HT-29 (cell line): ENCODE measurements at regions not wholly inside any gene's neighbourhood (a gene's known extent, or its start where the extent isn't known, plus 50 kb on each side); places are given as distances from the start of the nearest gene placed in this dataset.
"Not testable (repeated sequence)": the region's sequence is repeated elsewhere in the genome, so short reads cannot be mapped to it uniquely, and the experiment has no call there.

Experiments used
- DNase-seq: peaks from one replicate; pipeline ENCODE4 v3.0.0-alpha.2; 2015; ENCODE audit warnings: low spot score

- no peak for DNase-seq
Observed at GRCh38 chr13:26483546-26483945, 73.9 kb upstream of the WASF3 start.

DNA sequence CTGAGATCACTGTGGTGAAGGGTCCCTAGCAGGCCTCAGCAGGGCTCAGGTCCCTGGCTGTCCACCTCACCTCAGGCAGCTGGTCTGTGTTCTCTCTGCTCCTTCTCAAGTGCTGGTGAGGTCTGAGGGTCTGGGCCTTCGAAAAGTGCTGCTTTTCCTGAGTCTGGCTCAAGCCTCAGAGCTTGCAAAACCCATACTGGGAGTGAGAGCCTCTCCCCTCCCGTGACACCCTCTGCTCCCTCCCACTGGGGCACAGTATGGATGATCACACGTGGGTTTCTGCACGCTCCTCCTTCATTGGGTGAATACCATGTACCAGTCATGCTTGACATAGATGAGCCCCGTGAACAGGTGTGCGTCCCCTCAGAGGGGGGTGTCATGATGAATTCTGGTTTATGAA is 73.3 kb upstream of the WASF3 start:
- no peak for DNase-seq

- no peak for DNase-seq
Observed at GRCh38 chr13:26485288-26485687, 72.2 kb upstream of the WASF3 start.

GRCh38 chr13:26485786-26486185 is 71.7 kb upstream of the WASF3 start:
- no peak for DNase-seq

GRCh38 chr13:26486550-26486949 is 70.9 kb upstream of the WASF3 start:
- no peak for DNase-seq

- no peak for DNase-seq
Observed at GRCh38 chr13:26487781-26488180, 69.7 kb upstream of the WASF3 start.

DNA sequence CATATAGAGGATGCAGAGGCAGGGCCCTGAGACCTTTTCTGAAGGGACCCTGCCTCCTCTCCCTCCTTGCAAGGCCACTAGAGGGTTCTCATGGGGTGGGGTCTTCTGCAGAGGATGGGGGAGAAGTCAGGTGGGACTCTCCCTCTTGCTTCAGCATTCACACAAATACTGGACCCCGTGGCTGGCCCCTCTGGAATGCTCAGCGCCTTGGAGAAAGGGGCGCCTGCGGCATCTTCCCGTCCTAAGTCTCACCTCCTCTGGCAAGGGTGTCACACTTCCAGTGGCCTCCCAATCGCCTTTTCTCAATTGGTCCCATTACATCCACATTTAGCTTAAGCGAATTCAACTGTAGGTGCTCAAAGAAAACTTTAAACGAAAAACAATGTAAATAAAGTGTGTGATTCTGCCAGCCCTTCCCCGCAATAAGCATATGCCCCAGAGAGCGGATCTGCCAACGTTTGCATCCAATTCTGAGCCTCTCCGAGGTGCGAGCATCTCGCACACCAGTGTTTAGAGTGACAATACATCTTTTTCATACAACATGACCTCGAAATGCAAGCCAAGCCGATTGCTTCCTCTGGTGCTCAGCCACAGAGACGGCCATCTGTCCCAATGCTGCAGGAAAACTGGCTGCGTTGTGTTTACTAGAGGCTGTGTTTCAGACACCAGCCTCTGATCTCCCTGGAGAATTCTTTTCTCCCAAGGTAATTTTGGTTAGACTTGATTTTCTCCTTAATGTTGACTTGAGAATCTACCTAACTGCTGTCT is 69.1 kb upstream of the WASF3 start:
- DNase-seq, result no peak

DNA sequence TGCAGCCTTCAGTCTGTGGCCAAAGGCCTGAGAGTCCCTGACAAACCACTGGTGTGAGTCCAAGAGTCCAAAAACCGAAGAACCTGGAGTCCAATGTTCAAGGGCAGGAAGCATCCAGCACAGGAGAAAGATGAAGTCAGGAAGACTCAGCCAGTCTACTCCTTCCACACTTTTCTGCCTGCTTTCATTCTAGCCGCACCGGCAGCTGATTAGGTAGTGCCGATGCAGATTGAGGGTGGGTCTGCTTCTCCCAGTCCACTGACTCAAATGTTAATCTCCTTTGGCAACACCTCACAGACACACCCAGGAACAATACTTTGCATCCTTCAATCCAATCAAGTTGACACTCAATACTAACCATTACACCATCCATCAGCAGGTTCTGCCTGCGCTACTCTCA is 65.2 kb upstream of the WASF3 start:
- DNase-seq, result not testable (repeated sequence)

- DNase-seq, result no peak
Observed at GRCh38 chr13:26494571-26495195, 62.8 kb upstream of the WASF3 start.

DNA sequence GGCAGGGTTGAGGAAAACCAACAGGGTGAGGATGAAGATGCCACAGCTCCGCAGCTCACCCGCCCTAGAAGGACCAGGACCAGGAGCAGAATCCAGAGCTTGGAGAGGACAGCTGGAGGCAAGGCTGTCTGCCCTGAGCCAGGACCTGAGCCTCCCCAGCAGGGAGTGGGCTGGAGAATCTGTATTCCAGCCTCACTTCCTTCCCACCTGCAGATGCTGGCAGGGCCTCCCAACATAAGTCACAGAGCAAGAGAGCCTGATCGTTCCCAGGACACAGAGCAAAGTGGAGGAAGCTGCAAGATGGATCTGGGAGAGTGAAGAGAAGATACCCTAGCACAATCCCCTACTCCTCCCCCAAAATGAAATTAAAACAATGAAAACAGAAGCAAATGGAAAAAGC is 61.7 kb upstream of the WASF3 start:
- DNase-seq, result no peak

DNA sequence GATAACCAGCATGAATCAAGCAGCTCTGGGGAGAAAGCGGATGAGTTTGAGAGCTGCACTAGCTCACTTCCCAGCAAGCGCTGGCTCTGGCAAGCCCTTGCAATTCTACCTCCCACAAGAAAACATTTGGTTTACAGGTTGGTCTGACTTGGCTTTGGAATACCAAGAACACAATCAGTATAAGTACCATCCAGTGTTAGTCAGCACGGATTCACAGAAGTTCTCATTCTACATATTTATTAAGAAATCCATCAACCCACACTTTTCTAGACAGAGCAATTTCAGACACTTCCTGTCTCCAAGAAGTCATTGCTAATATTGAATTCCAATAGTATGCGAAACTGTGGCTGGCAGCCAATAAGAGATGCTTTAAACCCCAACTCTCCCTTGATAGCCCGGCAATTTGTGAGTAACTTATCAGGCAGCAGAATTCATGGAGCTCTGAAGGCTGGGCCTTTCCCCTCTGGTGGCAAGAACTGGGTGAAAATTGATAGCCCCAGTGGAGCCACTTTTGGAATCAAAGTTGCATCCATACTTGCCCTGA is 59.4 kb upstream of the WASF3 start:
- DNase-seq, result no peak

GRCh38 chr13:26498656-26499601 is 58.6 kb upstream of the WASF3 start:
- peak; percentile 47 for DNase-seq

DNA sequence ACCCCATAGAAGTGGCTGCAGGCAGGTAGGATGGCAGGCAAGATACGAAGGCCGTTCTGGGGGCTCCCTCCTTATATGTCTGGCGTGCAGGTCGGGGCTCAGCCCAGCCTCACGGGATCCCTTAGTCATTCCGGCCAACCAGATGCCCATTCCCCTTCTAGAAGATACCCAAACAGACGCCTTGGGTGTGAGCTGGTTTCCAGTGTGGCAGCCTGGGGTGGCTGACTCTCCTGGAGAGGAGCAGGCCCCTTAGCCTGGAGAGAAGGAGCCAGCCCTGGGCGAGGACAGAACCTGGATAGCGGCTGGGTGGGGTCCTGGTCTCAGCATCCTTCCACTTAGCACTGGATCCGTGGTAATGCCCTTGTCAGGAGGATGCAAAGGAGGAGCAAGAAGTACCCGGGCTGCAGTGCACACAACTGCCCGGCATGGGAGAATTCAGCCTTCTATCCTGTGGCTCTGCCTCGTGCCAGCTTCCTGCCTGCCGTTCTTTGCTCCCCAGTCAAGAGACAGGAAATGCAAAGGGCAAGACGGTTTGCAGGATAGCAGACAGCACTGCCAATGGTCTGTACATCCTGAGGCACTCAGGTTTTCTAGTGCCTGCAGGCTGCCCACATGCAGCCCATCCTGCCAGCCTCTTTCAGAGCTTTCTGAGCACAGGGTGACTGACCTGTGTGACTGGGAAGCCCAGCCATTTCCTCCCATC is 56.7 kb upstream of the WASF3 start:
- DNase-seq, result no peak

GRCh38 chr13:26501641-26502040 is 55.8 kb upstream of the WASF3 start:
- no peak for DNase-seq

GRCh38 chr13:26502826-26503225 is 54.7 kb upstream of the WASF3 start:
- no peak for DNase-seq

DNA sequence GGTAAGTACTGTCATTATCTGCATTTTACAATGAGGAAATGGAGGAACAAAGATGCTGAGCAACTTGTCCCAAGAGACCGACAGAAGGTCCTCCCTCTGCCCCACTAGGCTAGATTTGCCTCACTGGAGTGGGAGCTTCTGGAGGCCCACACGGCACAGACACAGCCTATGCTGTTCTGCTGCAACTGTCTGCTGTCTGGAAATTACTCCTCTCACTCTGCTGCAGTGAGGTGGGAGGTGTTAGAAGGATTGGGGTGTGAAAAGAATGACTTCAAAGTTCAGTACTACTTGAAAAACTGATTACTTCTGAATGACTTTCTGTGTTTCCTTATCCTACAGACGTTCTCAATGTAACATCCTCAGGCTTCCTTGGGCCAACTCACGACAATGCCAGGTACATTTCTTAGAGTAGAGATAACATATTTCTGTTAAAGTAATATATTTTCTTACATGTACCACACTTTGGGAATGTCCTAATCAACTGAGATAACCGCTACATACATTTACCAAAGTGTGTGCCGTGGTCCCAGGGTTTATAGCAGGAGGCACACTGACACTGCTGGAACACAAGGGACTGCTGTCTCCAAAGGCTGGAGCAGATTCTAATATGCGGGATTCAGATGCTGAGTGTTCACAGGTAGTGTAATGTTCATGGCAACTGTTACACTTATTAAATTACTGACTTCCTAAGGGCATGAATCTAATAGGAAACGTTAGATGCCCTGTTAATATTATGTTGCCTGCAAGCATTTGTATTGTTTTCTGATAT is 53.5 kb upstream of the WASF3 start:
- DNase-seq, result no peak
